ENCODE measurements at regions not wholly inside any gene's neighbourhood (a gene's known extent, or its start where the extent isn't known, plus 50 kb on each side); places are given as distances from the start of the nearest gene placed in this dataset.
"Not testable (repeated sequence)": the region's sequence is repeated elsewhere in the genome, so short reads cannot be mapped to it uniquely, and the experiment has no call there.

- ChIA-PET POLR2A (no interaction called here), CTCF (no interaction called here)
- peaks cover 2% of the 10 kb centered on the region for H3K9me3 Mint-ChIP-seq (ENCODE audit: low read depth)
- DNase-seq: no peak
- intact Hi-C loops (cut with DNase I, micrococcal nuclease): no loop called here
- ATAC-seq: no peak
- no peak overlapping the region for H3K4me3 Mint-ChIP-seq
- H3K36me3 Mint-ChIP-seq (ENCODE audit: low read depth): no peaks in the 10 kb centered on the region
- no peak overlapping the region for H3K27ac Mint-ChIP-seq
- H3K4me1 Mint-ChIP-seq: no peaks in the 10 kb centered on the region
- no peaks in the 10 kb centered on the region for H3K27me3 Mint-ChIP-seq
Observed at GRCh38 chr3:162370141-162370540, 873.5 kb downstream of the OTOL1 start.

GRCh38 chr3:162376761-162377160 is 880.2 kb downstream of the OTOL1 start:
- no peaks in the 10 kb centered on the region for H3K27me3 Mint-ChIP-seq
- no peak overlapping the region for H3K4me3 Mint-ChIP-seq
- no peak overlapping the region for H3K27ac Mint-ChIP-seq
- ATAC-seq (no peak), DNase-seq (no peak)
- ChIA-PET CTCF (interaction anchor here (1.5 kb wide), 1 partner anchor 16 kb away, joined by 3 read pairs; no protein-coding TSS in a partner anchor), POLR2A (no interaction called here)
- intact Hi-C loops (cut with DNase I, micrococcal nuclease): no loop called here
- peaks cover 2% of the 10 kb centered on the region for H3K9me3 Mint-ChIP-seq (ENCODE audit: low read depth)
- H3K4me1 Mint-ChIP-seq: no peaks in the 10 kb centered on the region
- no peaks in the 10 kb centered on the region for H3K36me3 Mint-ChIP-seq (ENCODE audit: low read depth)

- ATAC-seq (no peak), DNase-seq (no peak)
- intact Hi-C loops (cut with DNase I, micrococcal nuclease): no loop called here
- H3K27ac Mint-ChIP-seq: no peak overlapping the region
- H3K27me3 Mint-ChIP-seq: no peaks in the 10 kb centered on the region
- ChIA-PET CTCF (interaction anchor here (1.5 kb wide), 1 partner anchor 17 kb away, joined by 3 read pairs; no protein-coding TSS in a partner anchor), POLR2A (no interaction called here)
- no peaks in the 10 kb centered on the region for H3K36me3 Mint-ChIP-seq (ENCODE audit: low read depth)
- no peaks in the 10 kb centered on the region for H3K4me1 Mint-ChIP-seq
- H3K9me3 Mint-ChIP-seq (ENCODE audit: low read depth): peaks cover 2% of the 10 kb centered on the region
- H3K4me3 Mint-ChIP-seq: no peak overlapping the region
Observed at GRCh38 chr3:162377608-162378007, 881.0 kb downstream of the OTOL1 start.

GRCh38 chr3:162385387-162385786 is 888.8 kb downstream of the OTOL1 start:
- H3K4me3 Mint-ChIP-seq: no peak overlapping the region
- ATAC-seq (no peak), DNase-seq (no peak)
- no peaks in the 10 kb centered on the region for H3K36me3 Mint-ChIP-seq (ENCODE audit: low read depth)
- POLR2A ChIA-PET: no interaction called here
- no peak overlapping the region for H3K27ac Mint-ChIP-seq
- no peaks in the 10 kb centered on the region for H3K27me3 Mint-ChIP-seq
- peaks cover 6% of the 10 kb centered on the region for H3K9me3 Mint-ChIP-seq (ENCODE audit: low read depth)
- CTCF ChIA-PET: no interaction called here
- H3K4me1 Mint-ChIP-seq: no peaks in the 10 kb centered on the region
- intact Hi-C loops (cut with DNase I, micrococcal nuclease): no loop called here

GRCh38 chr3:162390891-162391290 is 894.3 kb downstream of the OTOL1 start:
- DNase-seq (no peak), ATAC-seq (no peak)
- intact Hi-C loops (cut with DNase I, micrococcal nuclease): no loop called here
- ChIA-PET POLR2A (no interaction called here), CTCF (interaction anchor here (0.6 kb wide), 1 partner anchor 1500 kb away, joined by 3 read pairs; no protein-coding TSS in a partner anchor)
- H3K27me3 Mint-ChIP-seq: no peaks in the 10 kb centered on the region
- H3K4me1 Mint-ChIP-seq: no peaks in the 10 kb centered on the region
- H3K9me3 Mint-ChIP-seq (ENCODE audit: low read depth): peaks cover 7% of the 10 kb centered on the region
- no peak overlapping the region for H3K4me3 Mint-ChIP-seq
- H3K36me3 Mint-ChIP-seq (ENCODE audit: low read depth): no peaks in the 10 kb centered on the region
- no peak overlapping the region for H3K27ac Mint-ChIP-seq

GRCh38 chr3:162391301-162391700 is 894.7 kb downstream of the OTOL1 start:
- ChIA-PET CTCF (no interaction called here), POLR2A (no interaction called here)
- intact Hi-C loops (cut with DNase I, micrococcal nuclease): no loop called here
- ATAC-seq (no peak), DNase-seq (no peak)
- H3K27me3 Mint-ChIP-seq: no peaks in the 10 kb centered on the region
- H3K4me3 Mint-ChIP-seq: no peak overlapping the region
- no peaks in the 10 kb centered on the region for H3K4me1 Mint-ChIP-seq
- no peak overlapping the region for H3K27ac Mint-ChIP-seq
- H3K9me3 Mint-ChIP-seq (ENCODE audit: low read depth): peaks cover 7% of the 10 kb centered on the region
- no peaks in the 10 kb centered on the region for H3K36me3 Mint-ChIP-seq (ENCODE audit: low read depth)

- DNase-seq (no peak), ATAC-seq (no peak)
- no peak overlapping the region for H3K27ac Mint-ChIP-seq
- H3K4me3 Mint-ChIP-seq: no peak overlapping the region
- POLR2A ChIA-PET: no interaction called here
- H3K36me3 Mint-ChIP-seq (ENCODE audit: low read depth): no peaks in the 10 kb centered on the region
- intact Hi-C loops (cut with DNase I, micrococcal nuclease): no loop called here
- CTCF ChIA-PET: no interaction called here
- no peaks in the 10 kb centered on the region for H3K27me3 Mint-ChIP-seq
- H3K4me1 Mint-ChIP-seq: no peaks in the 10 kb centered on the region
- H3K9me3 Mint-ChIP-seq (ENCODE audit: low read depth): peaks cover 8% of the 10 kb centered on the region
Observed at GRCh38 chr3:162395496-162395895, 898.9 kb downstream of the OTOL1 start.

GRCh38 chr3:162398554-162398953 is 901.9 kb downstream of the OTOL1 start:
- DNase-seq: no peak
- CTCF ChIA-PET: no interaction called here
- POLR2A ChIA-PET: no interaction called here
- no peaks in the 10 kb centered on the region for H3K4me1 Mint-ChIP-seq
- no peaks in the 10 kb centered on the region for H3K27me3 Mint-ChIP-seq
- peaks cover 6% of the 10 kb centered on the region for H3K9me3 Mint-ChIP-seq (ENCODE audit: low read depth)
- no peaks in the 10 kb centered on the region for H3K36me3 Mint-ChIP-seq (ENCODE audit: low read depth)
- intact Hi-C loops (cut with DNase I, micrococcal nuclease): no loop called here
- ATAC-seq: no peak
- H3K27ac Mint-ChIP-seq: no peak overlapping the region
- H3K4me3 Mint-ChIP-seq: no peak overlapping the region

GRCh38 chr3:162400697-162401096 is 904.1 kb downstream of the OTOL1 start:
- peaks cover 1% of the 10 kb centered on the region for H3K9me3 Mint-ChIP-seq (ENCODE audit: low read depth)
- H3K36me3 Mint-ChIP-seq (ENCODE audit: low read depth): no peaks in the 10 kb centered on the region
- DNase-seq: no peak
- no peak overlapping the region for H3K27ac Mint-ChIP-seq
- CTCF ChIA-PET: no interaction called here
- intact Hi-C loops (cut with DNase I, micrococcal nuclease): loop anchor here in 1 of 2 experiments (2.0 kb wide), 1 partner anchor 40 kb away; no protein-coding TSS in a partner anchor
- H3K4me1 Mint-ChIP-seq: no peaks in the 10 kb centered on the region
- H3K27me3 Mint-ChIP-seq: no peaks in the 10 kb centered on the region
- H3K4me3 Mint-ChIP-seq: no peak overlapping the region
- POLR2A ChIA-PET: no interaction called here
- no peak for ATAC-seq

GRCh38 chr3:162411556-162411955 is 914.9 kb downstream of the OTOL1 start:
- POLR2A ChIA-PET; H3K27me3 Mint-ChIP-seq; DNase-seq; H3K27ac Mint-ChIP-seq; CTCF ChIA-PET; H3K36me3 Mint-ChIP-seq (ENCODE audit: low read depth); H3K4me3 Mint-ChIP-seq; H3K9me3 Mint-ChIP-seq (ENCODE audit: low read depth); H3K4me1 Mint-ChIP-seq; intact Hi-C loops (cut with DNase I, micrococcal nuclease); ATAC-seq: not testable (repeated sequence)

- ATAC-seq: no peak
- CTCF ChIA-PET: no interaction called here
- intact Hi-C loops (cut with DNase I, micrococcal nuclease): no loop called here
- DNase-seq: no peak
- H3K9me3 Mint-ChIP-seq (ENCODE audit: low read depth): peaks cover 2% of the 10 kb centered on the region
- no peaks in the 10 kb centered on the region for H3K4me1 Mint-ChIP-seq
- H3K36me3 Mint-ChIP-seq (ENCODE audit: low read depth): no peaks in the 10 kb centered on the region
- no peak overlapping the region for H3K27ac Mint-ChIP-seq
- POLR2A ChIA-PET: no interaction called here
- H3K4me3 Mint-ChIP-seq: no peak overlapping the region
- H3K27me3 Mint-ChIP-seq: no peaks in the 10 kb centered on the region
Observed at GRCh38 chr3:162421721-162422120, 925.1 kb downstream of the OTOL1 start.

- intact Hi-C loops (cut with DNase I, micrococcal nuclease): no loop called here
- DNase-seq: no peak
- Mint-ChIP-seq H3K4me3 (no peak overlapping the region), H3K27me3 (no peaks in the 10 kb centered on the region), H3K4me1 (no peaks in the 10 kb centered on the region), H3K27ac (no peak overlapping the region), H3K9me3 (ENCODE audit: low read depth) (peaks cover 22% of the 10 kb centered on the region), H3K36me3 (ENCODE audit: low read depth) (no peaks in the 10 kb centered on the region)
- POLR2A ChIA-PET: no interaction called here
- no peak for ATAC-seq
- CTCF ChIA-PET: no interaction called here
Observed at GRCh38 chr3:162428192-162428591, 931.6 kb downstream of the OTOL1 start.

GRCh38 chr3:162435750-162436149 is 939.1 kb downstream of the OTOL1 start:
- no peak overlapping the region for H3K4me3 Mint-ChIP-seq
- DNase-seq: no peak
- no peaks in the 10 kb centered on the region for H3K4me1 Mint-ChIP-seq
- CTCF ChIA-PET: no interaction called here
- no peaks in the 10 kb centered on the region for H3K27me3 Mint-ChIP-seq
- POLR2A ChIA-PET: no interaction called here
- H3K27ac Mint-ChIP-seq: no peak overlapping the region
- peaks cover 14% of the 10 kb centered on the region for H3K9me3 Mint-ChIP-seq (ENCODE audit: low read depth)
- intact Hi-C loops (cut with DNase I, micrococcal nuclease): no loop called here
- H3K36me3 Mint-ChIP-seq (ENCODE audit: low read depth): no peaks in the 10 kb centered on the region
- no peak for ATAC-seq
